ENCODE measurements at regions not wholly inside any gene's neighbourhood (a gene's known extent, or its start where the extent isn't known, plus 50 kb on each side); places are given as distances from the start of the nearest gene placed in this dataset.

DNA sequence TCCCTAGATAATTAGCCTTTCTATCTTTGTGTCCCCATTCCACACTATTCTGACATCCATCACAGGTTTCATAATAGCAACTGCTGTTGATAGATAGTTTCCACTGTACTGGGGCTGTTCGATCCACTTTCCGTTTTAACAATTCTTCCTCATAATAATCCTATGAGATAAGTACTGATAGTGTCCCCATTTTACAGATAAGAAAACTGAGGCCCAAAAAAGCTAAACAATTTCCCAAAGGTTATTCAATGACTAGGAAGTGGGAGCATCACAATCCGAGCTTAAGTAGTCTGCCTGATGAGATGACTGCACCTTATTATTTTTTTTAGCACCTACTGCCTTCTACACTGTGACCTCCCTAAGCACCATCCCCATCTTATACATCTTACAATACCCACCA lies 569.2 kb downstream of the STK39 start:
- intact Hi-C loops (cut with DNase I; ENCODE audit: low total_unique reads): no loop called here
- Histone ChIP-seq H3K4me1 (no peaks in the 10 kb centered on the region), H3K36me3 (no peaks in the 10 kb centered on the region), H3K9me3 (no peaks in the 10 kb centered on the region), H3K27ac (no peak overlapping the region), H3K27me3 (replicated peaks in 1 of 7) (no peaks in the 10 kb centered on the region), H3K4me3 (no peak overlapping the region)
- 89 to 92% (median 91%) methylated on average over 3 of the region's 3 CpGs for WGBS, 5 donors
- DNase-seq: no peak
- TF ChIP-seq, protein P1, sequence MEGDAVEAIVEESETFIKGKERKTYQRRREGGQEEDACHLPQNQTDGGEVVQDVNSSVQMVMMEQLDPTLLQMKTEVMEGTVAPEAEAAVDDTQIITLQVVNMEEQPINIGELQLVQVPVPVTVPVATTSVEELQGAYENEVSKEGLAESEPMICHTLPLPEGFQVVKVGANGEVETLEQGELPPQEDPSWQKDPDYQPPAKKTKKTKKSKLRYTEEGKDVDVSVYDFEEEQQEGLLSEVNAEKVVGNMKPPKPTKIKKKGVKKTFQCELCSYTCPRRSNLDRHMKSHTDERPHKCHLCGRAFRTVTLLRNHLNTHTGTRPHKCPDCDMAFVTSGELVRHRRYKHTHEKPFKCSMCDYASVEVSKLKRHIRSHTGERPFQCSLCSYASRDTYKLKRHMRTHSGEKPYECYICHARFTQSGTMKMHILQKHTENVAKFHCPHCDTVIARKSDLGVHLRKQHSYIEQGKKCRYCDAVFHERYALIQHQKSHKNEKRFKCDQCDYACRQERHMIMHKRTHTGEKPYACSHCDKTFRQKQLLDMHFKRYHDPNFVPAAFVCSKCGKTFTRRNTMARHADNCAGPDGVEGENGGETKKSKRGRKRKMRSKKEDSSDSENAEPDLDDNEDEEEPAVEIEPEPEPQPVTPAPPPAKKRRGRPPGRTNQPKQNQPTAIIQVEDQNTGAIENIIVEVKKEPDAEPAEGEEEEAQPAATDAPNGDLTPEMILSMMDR (IDR thresholded peaks at IDR 0.05 in 8 of 11, conservative IDR thresholded peaks at IDR 0.05 in 3 of 11): no peak
- no peak for TF ChIP-seq POLR2AphosphoS5 (IDR thresholded peaks at IDR 0.05)
- no peak for TF ChIP-seq POLR2A (IDR thresholded peaks at IDR 0.05)

DNA sequence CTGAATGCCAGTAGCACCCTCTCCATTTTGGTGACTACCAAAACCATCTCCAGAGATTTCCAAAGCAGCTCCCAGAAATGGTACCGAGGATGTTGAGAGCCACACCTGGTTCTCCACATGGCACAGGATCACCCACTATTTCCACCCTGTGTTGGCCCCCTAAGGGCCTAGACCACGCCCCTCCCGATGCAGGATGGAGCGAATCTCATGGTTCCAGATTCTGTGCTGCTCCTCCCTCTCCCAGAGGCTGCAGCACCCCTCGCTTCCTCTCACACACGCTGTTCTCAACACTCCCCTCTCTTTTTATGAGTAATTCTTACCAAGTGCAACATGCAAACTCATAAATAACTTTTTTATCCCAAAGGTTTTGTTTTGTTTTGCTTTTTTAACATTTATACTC lies 571.5 kb downstream of the STK39 start:
- TF ChIP-seq POLR2A (IDR thresholded peaks at IDR 0.05): no peak
- H3K36me3 ChIP-seq: no peaks in the 10 kb centered on the region
- intact Hi-C loops (cut with DNase I; ENCODE audit: low total_unique reads): no loop called here
- no peak overlapping the region for H3K27ac ChIP-seq
- DNase-seq: no peak
- H3K4me3 ChIP-seq: no peak overlapping the region
- no peaks in the 10 kb centered on the region for H3K4me1 ChIP-seq
- 75 to 88% (median 80%) methylated on average over 6 of the region's 6 CpGs for WGBS, 5 donors
- H3K9me3 ChIP-seq: peaks cover 0 to 15% (median 10%) of the 10 kb centered on the region in 8 donors
- H3K27me3 ChIP-seq (replicated peaks in 1 of 7): no peaks in the 10 kb centered on the region

DNA sequence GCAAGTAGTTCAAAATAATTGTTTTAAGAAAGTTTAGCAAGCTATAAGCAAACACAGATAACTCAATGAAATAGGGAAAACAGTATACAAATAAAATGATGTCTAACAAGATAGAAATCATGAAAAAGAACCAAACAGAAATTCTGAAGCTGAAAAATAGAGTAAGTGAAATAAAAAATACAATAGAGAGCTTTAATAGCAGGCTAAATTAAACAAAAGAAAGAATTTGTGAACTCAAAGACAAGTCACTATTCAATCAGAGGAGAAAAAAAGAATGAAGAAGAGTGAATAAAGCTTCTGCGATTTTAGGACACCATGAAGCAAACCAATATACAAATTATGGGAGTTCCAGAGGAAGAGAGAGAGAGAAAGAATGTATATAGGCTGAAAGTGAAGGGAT lies 576.8 kb downstream of the STK39 start:
- WGBS, 5 donors: 0% methylated on average over 1 of the region's 1 CpG; no CpG with 5 or more reads in 1 of the 5 donors

DNA sequence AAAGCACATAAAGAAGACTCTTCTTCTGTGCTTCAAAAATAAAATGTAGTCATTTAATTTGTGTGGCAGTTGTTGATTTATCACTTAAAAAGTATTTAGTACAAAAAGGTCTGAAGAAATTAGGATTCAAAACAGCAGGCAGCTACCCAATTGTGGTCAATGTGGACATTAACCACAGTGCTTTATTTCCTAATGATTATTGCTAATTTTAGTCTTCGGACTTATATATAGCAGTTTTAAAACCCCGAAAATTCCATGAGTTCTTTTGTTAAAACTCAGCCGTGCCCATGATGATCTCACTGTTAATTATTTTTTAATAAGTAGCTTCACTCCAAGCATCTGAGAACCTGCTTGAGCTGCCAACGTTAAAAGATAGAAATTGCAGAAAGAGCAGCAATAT lies 594.3 kb downstream of the STK39 start:
- TF ChIP-seq POLR2AphosphoS5 (IDR thresholded peaks at IDR 0.05): no peak
- no peak for TF ChIP-seq POLR2A (IDR thresholded peaks at IDR 0.05)
- TF ChIP-seq, protein P1 (IDR thresholded peaks at IDR 0.05 in 8 of 11, conservative IDR thresholded peaks at IDR 0.05 in 3 of 11): no peak
- H3K27me3 ChIP-seq (replicated peaks in 1 of 7): no peaks in the 10 kb centered on the region
- intact Hi-C loops (cut with DNase I; ENCODE audit: low total_unique reads): no loop called here
- peaks cover 0 to 4% (median 0%) of the 10 kb centered on the region in 8 donors for H3K9me3 ChIP-seq
- WGBS, 5 donors: 68 to 88% (median 77%) methylated on average over 4 of the region's 4 CpGs
- no peak overlapping the region for H3K4me3 ChIP-seq
- H3K36me3 ChIP-seq: no peaks in the 10 kb centered on the region
- no peak for DNase-seq
- H3K4me1 ChIP-seq: no peaks in the 10 kb centered on the region
- H3K27ac ChIP-seq: no peak overlapping the region

More for the DNA sequence above, 576.8 kb downstream of the STK39 start:
- no peak for DNase-seq
- no peak overlapping the region for H3K4me3 ChIP-seq
- H3K4me1 ChIP-seq: no peaks in the 10 kb centered on the region
- H3K36me3 ChIP-seq: no peaks in the 10 kb centered on the region
- intact Hi-C loops (cut with DNase I; ENCODE audit: low total_unique reads): no loop called here
- no peaks in the 10 kb centered on the region for H3K27me3 ChIP-seq (replicated peaks in 1 of 7)
- H3K9me3 ChIP-seq: peaks cover 10 to 44% (median 32%) of the 10 kb centered on the region in 8 donors
- no peak overlapping the region for H3K27ac ChIP-seq
- TF ChIP-seq POLR2A (IDR thresholded peaks at IDR 0.05) (no peak), POLR2AphosphoS5 (IDR thresholded peaks at IDR 0.05) (no peak)
- TF ChIP-seq, protein P1 (IDR thresholded peaks at IDR 0.05 in 8 of 11, conservative IDR thresholded peaks at IDR 0.05 in 3 of 11): no peak

DNA sequence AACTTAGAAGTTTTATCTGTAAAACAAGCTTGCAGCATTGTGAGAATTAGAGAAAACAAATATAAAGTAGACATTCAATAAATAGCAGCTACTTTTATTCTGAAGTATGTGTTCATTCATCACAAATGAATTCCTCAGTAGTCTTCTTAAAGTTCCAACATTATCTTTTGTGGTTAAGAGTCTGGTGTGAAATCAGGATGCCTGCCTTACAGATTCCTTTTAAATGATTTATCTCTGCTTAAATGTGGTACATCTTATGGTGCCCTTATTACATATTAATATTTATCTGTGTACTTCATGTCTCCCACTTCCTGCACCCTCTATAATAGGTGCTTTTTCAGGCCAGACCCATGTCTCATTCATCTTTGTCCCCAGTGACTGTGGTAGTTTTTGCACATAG lies 595.0 kb downstream of the STK39 start:
- H3K27ac ChIP-seq: no peak overlapping the region
- intact Hi-C loops (cut with DNase I; ENCODE audit: low total_unique reads): no loop called here
- no peaks in the 10 kb centered on the region for H3K27me3 ChIP-seq (replicated peaks in 1 of 7)
- H3K36me3 ChIP-seq: no peaks in the 10 kb centered on the region
- H3K4me3 ChIP-seq: no peak overlapping the region
- H3K9me3 ChIP-seq: peaks cover 0 to 4% (median 0%) of the 10 kb centered on the region in 8 donors
- no peak for DNase-seq
- H3K4me1 ChIP-seq: no peaks in the 10 kb centered on the region
- TF ChIP-seq POLR2AphosphoS5 (IDR thresholded peaks at IDR 0.05) (no peak), POLR2A (IDR thresholded peaks at IDR 0.05) (no peak)
- TF ChIP-seq, protein P1 (IDR thresholded peaks at IDR 0.05 in 8 of 11, conservative IDR thresholded peaks at IDR 0.05 in 3 of 11): no peak
